GM19240 (cell line): ENCODE measurements at regions not wholly inside any gene's neighbourhood (a gene's known extent, or its start where the extent isn't known, plus 50 kb on each side); places are given as distances from the start of the nearest gene placed in this dataset.
"Not testable (repeated sequence)": the region's sequence is repeated elsewhere in the genome, so short reads cannot be mapped to it uniquely, and the experiment has no call there.

Experiments used
- DNase-seq: peaks from one replicate; pipeline ENCODE4 v3.0.0; 2011; ENCODE audit warnings: low spot score; ENCODE audit not compliant: insufficient read length

DNA sequence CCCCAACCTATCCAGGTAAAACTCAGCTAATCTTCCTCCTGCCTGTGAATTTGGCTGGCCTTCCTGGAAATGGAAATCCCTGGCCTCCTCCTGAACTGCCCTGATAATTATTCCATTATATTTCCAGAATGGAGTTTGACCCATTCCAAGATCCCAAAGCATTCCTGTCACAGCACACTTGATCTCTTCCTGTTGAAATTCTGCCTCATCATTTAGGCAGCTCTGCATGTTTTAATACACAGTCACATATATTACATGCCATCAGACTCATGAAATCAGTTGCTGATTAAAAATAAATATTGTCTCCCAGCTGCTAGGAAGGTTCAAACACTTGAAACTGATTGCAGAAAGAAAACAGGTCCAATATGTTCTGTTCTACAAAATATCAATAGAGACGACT, 148.2 kb upstream of the PALMD start:
- no peak for DNase-seq

- no peak for DNase-seq
These were observed 145.4 kb upstream of the PALMD start for GRCh38 chr1:99500541-99500940.

GRCh38 chr1:99501871-99502270, 144.0 kb upstream of the PALMD start:
- DNase-seq, result no peak

DNA sequence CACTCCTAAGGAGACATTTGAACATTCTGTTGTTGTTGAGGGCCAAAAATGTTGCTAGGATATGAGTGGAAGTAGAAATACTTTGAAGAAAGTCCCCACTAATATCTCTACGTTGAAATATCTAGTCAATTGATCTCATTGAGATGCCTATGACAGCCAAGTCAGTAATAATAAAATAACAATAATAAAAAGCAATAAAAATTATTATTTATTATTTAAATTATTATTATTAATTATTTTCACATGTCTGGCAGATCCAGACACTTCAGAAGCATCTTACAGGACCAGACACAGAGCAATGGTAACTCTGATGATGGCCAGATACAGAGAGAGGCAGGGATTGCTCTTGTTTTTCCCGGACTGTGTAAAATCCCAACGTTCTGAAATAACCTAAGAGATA, 143.5 kb upstream of the PALMD start:
- no peak for DNase-seq

DNA sequence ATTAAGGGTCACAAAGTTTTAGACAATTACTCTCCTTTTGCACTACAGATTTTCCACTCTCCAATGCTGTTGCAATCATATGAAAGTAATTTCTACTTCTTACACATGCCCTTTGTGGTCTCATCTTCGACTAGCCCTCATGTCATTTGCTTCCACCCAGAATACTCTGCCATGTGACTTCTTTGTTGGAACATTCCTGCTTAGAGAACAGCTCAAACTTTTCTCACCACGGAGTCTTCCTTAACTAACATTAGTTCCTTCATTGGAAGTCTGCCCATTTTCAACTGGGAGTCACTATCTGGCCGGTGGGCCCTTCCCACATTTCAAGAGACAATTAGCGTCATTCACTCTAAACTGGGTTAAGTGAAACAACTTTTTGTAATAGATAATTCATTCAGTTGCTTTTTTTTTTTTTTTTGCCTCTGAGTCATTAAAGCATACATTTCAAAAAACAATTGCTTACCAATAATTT, 142.6 kb upstream of the PALMD start:
- DNase-seq, result no peak

GRCh38 chr1:99504287-99504686, 141.6 kb upstream of the PALMD start:
- DNase-seq, result no peak

DNA sequence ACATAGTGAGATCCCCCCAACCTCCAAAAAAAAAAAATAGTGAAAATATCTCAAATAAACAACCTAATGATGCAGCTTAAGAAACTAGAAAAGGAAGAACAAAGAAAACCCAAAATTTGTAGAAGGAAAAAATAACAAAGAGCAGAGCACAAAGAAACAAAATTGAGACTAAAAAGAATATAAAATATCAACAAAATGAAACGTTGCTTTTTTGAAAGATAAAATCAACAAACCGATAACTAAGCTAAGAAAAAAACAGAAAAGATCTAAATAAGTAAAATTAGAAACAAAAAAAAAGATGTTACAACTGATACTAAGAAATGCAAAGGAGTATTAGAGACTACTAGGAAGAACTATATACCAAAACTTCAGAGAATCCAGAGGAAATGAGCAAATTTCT, 139.3 kb upstream of the PALMD start:
- DNase-seq, result no peak

- not testable (repeated sequence) for DNase-seq
These were observed 138.5 kb upstream of the PALMD start for GRCh38 chr1:99507446-99507845.

GRCh38 chr1:99507906-99508732, 137.8 kb upstream of the PALMD start:
- no peak for DNase-seq

GRCh38 chr1:99508733-99509445, 137.0 kb upstream of the PALMD start:
- DNase-seq, result not testable (repeated sequence)

DNA sequence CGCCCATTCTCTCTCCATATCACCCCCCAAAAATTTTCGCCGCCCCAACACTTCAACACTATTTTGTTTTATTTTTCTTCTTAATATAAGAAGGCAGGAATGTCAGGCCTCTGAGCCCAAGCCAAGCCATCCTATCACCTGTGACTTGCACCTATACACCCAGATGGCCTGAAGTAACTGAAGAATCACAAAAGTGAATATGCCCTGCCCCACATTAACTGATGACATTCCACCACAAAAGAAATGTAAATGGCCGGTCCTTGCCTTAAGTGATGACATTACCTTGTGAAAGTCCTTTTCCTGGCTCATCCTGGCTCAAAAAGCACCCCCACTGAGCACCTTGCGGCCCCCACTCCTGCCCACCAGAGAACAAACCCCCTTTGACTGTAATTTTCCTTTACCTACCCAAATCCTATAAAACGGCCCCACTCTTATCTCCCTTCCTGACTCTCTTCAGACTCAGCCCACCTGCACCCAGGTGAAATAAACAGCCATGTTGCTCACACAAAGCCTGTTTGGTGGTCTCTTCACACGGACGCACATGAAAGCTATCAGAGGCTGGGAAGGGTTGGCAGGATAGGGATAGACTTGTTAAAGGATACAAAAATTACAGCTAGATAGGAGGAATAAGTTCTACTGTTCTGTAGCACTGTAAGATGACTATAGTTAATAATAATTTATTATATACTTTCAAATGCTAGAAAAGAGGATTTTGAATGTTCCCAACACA, 130.9 kb upstream of the PALMD start:
- DNase-seq, result not testable (repeated sequence)

- DNase-seq, result no peak
These were observed 129.8 kb upstream of the PALMD start for GRCh38 chr1:99516141-99516540.

- DNase-seq, result no peak
These were observed 125.8 kb upstream of the PALMD start for GRCh38 chr1:99520121-99520520.

DNA sequence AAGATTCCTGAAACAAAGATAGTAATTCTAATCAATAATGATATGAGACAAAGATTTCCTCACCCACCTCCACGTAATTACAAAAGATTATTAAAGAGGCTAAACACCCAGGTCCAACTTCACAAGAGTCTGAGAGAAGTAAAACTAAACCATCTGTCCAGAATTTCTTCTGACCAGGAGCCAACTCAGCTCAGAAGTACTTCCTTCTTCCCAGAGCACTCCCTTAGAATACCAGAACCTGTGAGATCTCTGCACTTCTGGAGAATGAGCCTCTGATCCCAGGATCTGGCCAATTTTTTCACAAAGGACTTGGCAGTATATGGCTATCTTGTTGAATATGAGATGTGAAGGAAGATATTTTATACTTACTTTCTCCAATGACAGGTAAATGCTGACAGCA, 120.6 kb upstream of the PALMD start:
- no peak for DNase-seq

DNA sequence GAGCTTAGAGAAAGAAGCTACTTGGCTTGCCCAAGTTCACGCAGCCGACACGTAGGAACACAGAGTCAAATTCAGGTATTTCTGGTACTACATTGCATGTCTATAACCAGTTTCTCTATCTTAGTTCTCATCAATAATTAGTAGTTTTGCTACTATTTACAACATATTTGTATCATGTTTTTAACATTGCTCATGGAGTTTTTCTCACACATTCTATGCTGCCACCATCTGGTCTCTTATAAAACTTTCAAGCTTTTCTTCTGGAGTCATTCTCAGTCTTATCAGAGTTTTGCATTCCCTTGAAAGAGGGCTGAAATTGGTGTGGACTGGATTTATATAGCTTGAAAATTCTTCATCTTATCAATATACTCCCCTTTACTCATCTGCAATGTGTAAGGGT, 118.8 kb upstream of the PALMD start:
- no peak for DNase-seq

GRCh38 chr1:99527545-99527944, 118.4 kb upstream of the PALMD start:
- no peak for DNase-seq

DNA sequence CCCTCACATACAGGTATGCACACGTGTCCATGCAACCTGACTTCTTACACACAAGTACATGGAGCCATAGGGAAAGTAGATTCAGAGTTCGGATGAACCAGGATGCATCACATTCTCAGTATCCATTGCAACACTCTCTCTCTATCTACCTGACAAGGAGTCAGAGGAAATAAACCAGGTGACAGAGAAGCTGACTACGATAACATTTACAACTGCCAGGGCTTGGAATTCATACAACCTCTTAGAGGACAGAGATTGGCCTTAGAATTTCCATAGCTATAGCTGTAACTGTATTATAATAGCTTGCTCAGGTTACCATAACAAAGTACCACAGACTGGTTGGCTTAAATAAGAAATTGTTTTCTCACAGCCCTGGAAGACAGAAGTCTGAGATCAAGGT, 116.9 kb upstream of the PALMD start:
- no peak for DNase-seq

GRCh38 chr1:99531578-99532275, 114.2 kb upstream of the PALMD start:
- no peak for DNase-seq

DNA sequence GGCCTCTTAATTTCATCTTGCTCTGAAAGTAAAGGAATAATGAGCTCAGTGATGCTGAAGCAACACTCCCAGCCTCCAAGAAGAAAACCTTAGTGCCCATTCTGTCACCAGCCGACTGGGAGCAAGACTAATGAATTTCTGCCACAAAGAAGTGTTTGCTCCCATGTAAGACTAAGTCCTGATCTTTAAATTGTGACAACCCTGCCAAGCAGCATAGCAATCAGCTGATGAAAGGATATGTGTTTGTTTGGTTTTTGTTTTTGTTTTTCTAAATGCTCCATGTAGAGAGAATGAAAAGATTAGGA, 113.7 kb upstream of the PALMD start:
- DNase-seq, result no peak

DNA sequence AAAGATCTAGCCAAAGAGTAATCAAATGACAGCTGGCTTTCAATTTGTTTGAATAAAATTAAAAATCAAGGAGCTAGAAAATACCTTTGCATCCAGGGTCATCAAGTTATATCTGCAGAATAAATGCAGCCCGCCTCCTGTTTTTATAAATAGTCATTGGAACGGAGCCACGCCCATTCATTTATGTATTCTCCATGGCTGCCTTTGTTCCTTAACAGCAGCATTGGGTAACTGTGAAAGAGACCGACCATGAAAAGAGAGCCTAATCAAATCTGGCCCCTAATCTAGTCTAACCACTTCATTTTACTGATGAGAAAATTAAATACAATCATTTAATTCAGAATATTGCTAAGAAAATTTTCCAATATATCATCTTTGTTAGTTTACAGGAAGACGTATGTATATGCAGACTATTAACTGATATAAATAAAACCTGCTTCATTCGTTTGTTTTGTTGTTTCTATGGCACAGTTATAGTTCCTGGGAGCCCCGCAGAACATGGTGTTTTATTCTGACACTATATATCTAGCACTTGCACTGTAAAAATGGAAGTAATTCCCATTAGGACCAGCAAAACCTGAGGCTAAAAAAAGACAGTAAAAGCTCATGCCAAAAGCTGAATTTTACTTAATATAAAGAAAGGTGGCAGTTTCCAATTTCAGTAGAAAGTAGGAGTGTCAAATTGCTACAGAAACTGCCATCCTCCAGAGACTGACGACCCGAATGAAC, 111.8 kb upstream of the PALMD start:
- no peak for DNase-seq

- DNase-seq, result no peak
These were observed 111.3 kb upstream of the PALMD start for GRCh38 chr1:99534638-99534930.
